Hindlimb muscle (tissue), 1 donor: ENCODE measurements at regions not wholly inside any gene's neighbourhood (a gene's known extent, or its start where the extent isn't known, plus 50 kb on each side); places are given as distances from the start of the nearest gene placed in this dataset.

Experiments used
- DNase-seq: peaks from one replicate; pipeline ENCODE4 v3.0.0-alpha.2; 2013

GRCh38 chr1:60984062-60984799 is 98.1 kb upstream of the NFIA start:
- DNase-seq: peak; percentile 80

- no peak for DNase-seq
Observed at GRCh38 chr1:60983701-60984061, 98.7 kb upstream of the NFIA start.

GRCh38 chr1:60982539-60982938 is 99.8 kb upstream of the NFIA start:
- DNase-seq: no peak

GRCh38 chr1:60981357-60981756 is 101.0 kb upstream of the NFIA start:
- no peak for DNase-seq

- DNase-seq: no peak
Observed at GRCh38 chr1:60978421-60979357, 103.7 kb upstream of the NFIA start.

GRCh38 chr1:60977661-60978060 is 104.7 kb upstream of the NFIA start:
- DNase-seq: no peak

GRCh38 chr1:60974524-60975372 is 107.6 kb upstream of the NFIA start:
- DNase-seq: no peak

GRCh38 chr1:60973668-60974067 is 108.7 kb upstream of the NFIA start:
- DNase-seq: no peak

- no peak for DNase-seq
Observed at GRCh38 chr1:60972841-60973364, 109.5 kb upstream of the NFIA start.

- DNase-seq: no peak
Observed at GRCh38 chr1:60971330-60971729, 111.0 kb upstream of the NFIA start.

GRCh38 chr1:60969971-60970509 is 112.3 kb upstream of the NFIA start:
- DNase-seq: no peak

GRCh38 chr1:60965280-60965854 is 117.0 kb upstream of the NFIA start:
- no peak for DNase-seq

- no peak for DNase-seq
Observed at GRCh38 chr1:60963167-60963940, 119.0 kb upstream of the NFIA start.

GRCh38 chr1:60960891-60961461 is 121.4 kb upstream of the NFIA start:
- DNase-seq: no peak

- DNase-seq: no peak
Observed at GRCh38 chr1:60959701-60960100, 122.7 kb upstream of the NFIA start.

- DNase-seq: no peak
Observed at GRCh38 chr1:60958001-60958400, 124.4 kb upstream of the NFIA start.

GRCh38 chr1:60956520-60956919 is 125.8 kb upstream of the NFIA start:
- no peak for DNase-seq

GRCh38 chr1:60952612-60953111 is 129.7 kb upstream of the NFIA start:
- DNase-seq: no peak

GRCh38 chr1:60950224-60951063 is 131.9 kb upstream of the NFIA start:
- DNase-seq: peak; percentile 69

- DNase-seq: no peak
Observed at GRCh38 chr1:60949826-60950197, 132.5 kb upstream of the NFIA start.
